Kidney (tissue), 13 donors: ENCODE measurements at regions not wholly inside any gene's neighbourhood (a gene's known extent, or its start where the extent isn't known, plus 50 kb on each side); places are given as distances from the start of the nearest gene placed in this dataset.

ENCODE experiments used
- DNase-seq, 5 donors: peaks; one replicate each; pipeline ENCODE4 v3.0.0-alpha.2; 2013 to 2020
- FAIRE-seq: peaks from 2 replicates; lab custom pipeline; 2012; peaks lifted over from hg19 to GRCh38; lab: Jason Lieb, UNC
- H3K27ac ChIP-seq, 2 donors: one replicate each; pipeline ENCODE4 v1.7.0; 2013; ENCODE audit warnings: low read depth in 2 of 2, low read length in 2 of 2, inconsistent platforms in 1 of 2
- H3K27me3 ChIP-seq: one replicate; pipeline ENCODE4 v1.7.1; 2013; ENCODE audit warnings: low read length, inconsistent platforms; ENCODE audit not compliant: control insufficient read depth, insufficient read depth
- H3K36me3 ChIP-seq, 3 donors: one replicate each; pipeline versions ENCODE4 v1.7.0 to v1.7.1; 2013; ENCODE audit warnings: low read length in 3 of 3, control low read depth in 1 of 3, inconsistent platforms in 1 of 3; ENCODE audit not compliant: insufficient read depth in 3 of 3, control insufficient read depth in 2 of 3
- H3K4me1 ChIP-seq, 3 donors: one replicate each; pipeline versions ENCODE4 v1.7.0 to v1.7.1; 2013; ENCODE audit warnings: low read length in 3 of 3, inconsistent platforms in 1 of 3, low read depth in 1 of 3; ENCODE audit not compliant: control insufficient read depth in 2 of 3, insufficient read depth in 2 of 3
- H3K4me3 ChIP-seq, 3 donors: one replicate each; pipeline versions ENCODE4 v1.7.0 to v1.8.1; 2013; ENCODE audit warnings: low read length in 3 of 3, control low read depth in 1 of 3, inconsistent platforms in 1 of 3
- H3K9ac ChIP-seq, 3 donors: one replicate each; pipeline versions ENCODE4 v1.7.0 to v1.7.1; 2013; ENCODE audit warnings: low read length in 3 of 3, control low read depth in 1 of 3, inconsistent platforms in 1 of 3
- H3K9me3 ChIP-seq, 3 donors: one replicate each; pipeline versions ENCODE4 v1.7.0 to v1.7.1; 2013; ENCODE audit warnings: low read length in 3 of 3, control low read depth in 1 of 3, inconsistent platforms in 1 of 3; ENCODE audit not compliant: control insufficient read depth in 2 of 3, insufficient read depth in 1 of 3
- intact Hi-C: fragments of 100-400 bp; cut with DNase I; formaldehyde crosslinking; loops from one replicate; pipeline ENCODE4 v1.11.1; 2022
- TF ChIP-seq, protein P1 (sequence below): IDR thresholded peaks from 3 replicates; pipeline ENCODE4 v1.5.1; 2012; ENCODE audit warnings: mild to moderate bottlenecking, moderate library complexity, borderline replicate concordance; ENCODE audit not compliant: insufficient read depth; ENCODE audit errors: extremely low read depth
- donor health status: control.
- donor health status: control.
- donor health status: control.
- donor health status: control.
- donor health status: control.
- donor health status: DM: yes; HTN: yes; CAD: no.
- donor health status: Normal renal cell carcinoma (clear cell type).

DNA sequence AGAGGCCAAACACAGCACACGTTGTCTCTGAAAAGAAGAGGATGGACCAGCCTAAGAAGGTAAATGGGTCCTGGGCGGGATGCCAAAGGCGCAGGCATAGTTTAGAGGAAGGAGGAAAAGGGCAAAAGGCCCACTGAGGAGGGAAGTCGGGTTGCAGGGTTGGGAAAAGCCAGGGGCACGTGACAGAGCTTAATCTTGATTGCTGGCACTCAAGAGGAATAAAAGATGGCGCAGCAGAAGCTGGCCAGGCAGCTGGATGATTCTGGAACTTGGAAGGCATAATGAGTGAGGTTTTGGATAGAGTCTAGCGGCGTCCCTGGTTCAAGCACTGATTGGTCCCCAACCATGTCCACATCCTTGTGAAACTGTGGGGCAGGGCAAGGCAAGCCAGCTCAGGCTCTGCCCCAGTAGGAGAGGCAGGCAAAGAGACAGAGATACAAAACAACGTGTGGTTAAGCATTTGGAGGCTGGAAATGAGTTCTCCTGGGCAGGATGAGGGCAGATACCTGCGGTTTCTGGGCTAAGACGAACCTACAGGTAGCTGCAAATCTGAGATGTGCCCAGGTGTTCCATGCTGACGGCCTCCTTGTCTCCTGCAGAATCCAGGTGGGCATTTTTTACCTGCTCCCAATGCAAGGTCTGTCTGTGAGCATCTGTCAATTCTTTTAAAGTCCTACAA is 52.7 kb upstream of the CIBAR2 start:
- FAIRE-seq (no peak), DNase-seq (peak in 1 of 5 donors; percentile 80)
- TF ChIP-seq, protein P1, sequence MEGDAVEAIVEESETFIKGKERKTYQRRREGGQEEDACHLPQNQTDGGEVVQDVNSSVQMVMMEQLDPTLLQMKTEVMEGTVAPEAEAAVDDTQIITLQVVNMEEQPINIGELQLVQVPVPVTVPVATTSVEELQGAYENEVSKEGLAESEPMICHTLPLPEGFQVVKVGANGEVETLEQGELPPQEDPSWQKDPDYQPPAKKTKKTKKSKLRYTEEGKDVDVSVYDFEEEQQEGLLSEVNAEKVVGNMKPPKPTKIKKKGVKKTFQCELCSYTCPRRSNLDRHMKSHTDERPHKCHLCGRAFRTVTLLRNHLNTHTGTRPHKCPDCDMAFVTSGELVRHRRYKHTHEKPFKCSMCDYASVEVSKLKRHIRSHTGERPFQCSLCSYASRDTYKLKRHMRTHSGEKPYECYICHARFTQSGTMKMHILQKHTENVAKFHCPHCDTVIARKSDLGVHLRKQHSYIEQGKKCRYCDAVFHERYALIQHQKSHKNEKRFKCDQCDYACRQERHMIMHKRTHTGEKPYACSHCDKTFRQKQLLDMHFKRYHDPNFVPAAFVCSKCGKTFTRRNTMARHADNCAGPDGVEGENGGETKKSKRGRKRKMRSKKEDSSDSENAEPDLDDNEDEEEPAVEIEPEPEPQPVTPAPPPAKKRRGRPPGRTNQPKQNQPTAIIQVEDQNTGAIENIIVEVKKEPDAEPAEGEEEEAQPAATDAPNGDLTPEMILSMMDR, result no peak
- H3K4me1 ChIP-seq, result peaks cover 10 to 35% (median 23%) of the 10 kb centered on the region in 3 donors
- intact Hi-C loops, result no loop called here
- no peak overlapping the region for H3K9ac ChIP-seq
- H3K27me3 ChIP-seq, result no peaks in the 10 kb centered on the region
- no peak overlapping the region for H3K27ac ChIP-seq
- no peaks in the 10 kb centered on the region for H3K9me3 ChIP-seq
- no peaks in the 10 kb centered on the region for H3K36me3 ChIP-seq
- H3K4me3 ChIP-seq, result no peak overlapping the region

DNA sequence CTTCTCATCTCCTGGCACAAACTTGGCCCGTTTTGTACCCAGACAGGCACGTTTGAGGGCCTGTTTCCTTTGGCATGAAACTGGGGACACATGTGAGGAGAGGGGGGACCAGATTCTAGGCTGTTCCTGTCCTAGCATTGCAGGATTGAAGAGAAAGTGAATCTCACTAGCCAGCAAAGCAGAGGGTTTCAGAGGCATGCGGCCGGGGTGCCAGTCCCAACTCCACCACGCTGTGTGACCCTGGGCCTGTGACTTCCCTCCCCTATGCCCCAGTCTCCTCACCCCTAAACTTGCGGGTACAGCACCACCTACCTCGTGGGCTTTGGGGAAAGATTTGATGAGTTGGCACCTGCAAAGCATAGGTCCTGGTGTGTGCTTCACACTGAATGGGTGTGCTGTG is 53.5 kb upstream of the CIBAR2 start:
- Histone ChIP-seq H3K4me3 (peak overlapping the region in 1 of 3 donors; percentile 74), H3K27me3 (no peaks in the 10 kb centered on the region), H3K27ac (no peak overlapping the region), H3K4me1 (peaks cover 10 to 34% (median 23%) of the 10 kb centered on the region in 3 donors), H3K9ac (no peak overlapping the region), H3K36me3 (no peaks in the 10 kb centered on the region), H3K9me3 (no peaks in the 10 kb centered on the region)
- FAIRE-seq, result no peak
- intact Hi-C loops, result no loop called here
- TF ChIP-seq, protein P1, result no peak
- peak in 1 of 5 donors; percentile 38 for DNase-seq

DNA sequence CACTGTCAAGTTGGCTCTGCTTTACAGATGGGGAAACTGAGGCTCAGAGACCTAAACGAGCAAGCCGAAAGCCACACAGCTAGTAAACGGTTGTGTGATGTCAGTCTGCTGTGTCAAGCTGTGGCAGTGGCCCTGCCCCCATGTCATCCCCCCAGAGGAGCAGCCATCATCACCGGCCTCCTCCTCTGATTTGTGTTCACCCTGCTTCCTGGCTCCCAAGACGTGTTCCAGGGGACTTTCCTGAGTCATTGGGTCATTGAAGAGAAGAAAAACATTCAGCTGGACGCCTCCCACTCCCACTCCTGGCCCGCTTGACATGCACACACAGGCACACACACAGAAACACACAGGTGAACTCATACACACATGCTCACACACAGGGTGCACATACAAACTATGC is 54.0 kb upstream of the CIBAR2 start:
- Histone ChIP-seq H3K4me1 (peaks cover 10 to 37% (median 23%) of the 10 kb centered on the region in 3 donors), H3K9ac (peak overlapping the region in 1 of 3 donors; percentile 42), H3K36me3 (no peaks in the 10 kb centered on the region), H3K27me3 (no peaks in the 10 kb centered on the region), H3K27ac (no peak overlapping the region), H3K9me3 (no peaks in the 10 kb centered on the region), H3K4me3 (peak overlapping the region; percentile 20 to 74 (median 54))
- DNase-seq (peak in 1 of 5 donors; percentile 54), FAIRE-seq (no peak)
- TF ChIP-seq, protein P1, result no peak
- intact Hi-C loops, result no loop called here
